ENCODE measurements at regions not wholly inside any gene's neighbourhood (a gene's known extent, or its start where the extent isn't known, plus 50 kb on each side); places are given as distances from the start of the nearest gene placed in this dataset.

GRCh38 chr7:19304086-19304485 is 158.9 kb upstream of the FERD3L start:
- POLR2A ChIA-PET (ENCODE audit: unreplicated experiment): no interaction called here
- no TSS peak for BruUV-seq (replicated peaks)
- H3K27ac ChIP-seq (ENCODE audit: low read length): no peak overlapping the region
- H3F3A ChIP-seq (ENCODE audit: low read length, unreplicated experiment): no peaks in the 10 kb centered on the region
- H4K20me1 ChIP-seq (ENCODE audit: low read length): no peaks in the 10 kb centered on the region
- TF ChIP-seq EZH2phosphoT487 (IDR thresholded peaks at IDR 0.05; ENCODE audit: borderline replicate concordance, low read length) (no peak), EZH2 (IDR thresholded peaks at IDR 0.05; ENCODE audit: low read length, unreplicated experiment) (no peak), CTCF (conservative IDR thresholded peaks at IDR 0.05; ENCODE audit: low read depth, low read length) (no peak)
- no peaks in the 10 kb centered on the region for H3K36me3 ChIP-seq (ENCODE audit: low read depth, low read length)
- H3K9me3 ChIP-seq (ENCODE audit: low read length): no peaks in the 10 kb centered on the region
- CTCF ChIA-PET: no interaction called here
- no peaks in the 10 kb centered on the region for H3K27me3 ChIP-seq (ENCODE audit: low read length)
- intact Hi-C loops (cut with micrococcal nuclease): no loop called here
- no peaks in the 10 kb centered on the region for H3K9me2 ChIP-seq (replicated peaks; ENCODE audit: low read length)
- H3K4me2 ChIP-seq (ENCODE audit: low read length): no peak overlapping the region
- H3K9ac ChIP-seq (ENCODE audit: low read length): no peak overlapping the region
- DNase-seq (no peak), ATAC-seq (no peak)
- H3K4me1 ChIP-seq (ENCODE audit: insufficient read depth, low read length): no peaks in the 10 kb centered on the region
- no peak overlapping the region for H2AFZ ChIP-seq (ENCODE audit: low read length)
- H3K4me3 ChIP-seq (ENCODE audit: low read length): no peak overlapping the region
- H3K79me2 ChIP-seq (ENCODE audit: low read length): no peaks in the 10 kb centered on the region

GRCh38 chr7:19302731-19303130 is 157.5 kb upstream of the FERD3L start:
- Histone ChIP-seq H3K4me3 (ENCODE audit: low read length) (no peak overlapping the region), H3K4me2 (ENCODE audit: low read length) (no peak overlapping the region), H3K79me2 (ENCODE audit: low read length) (no peaks in the 10 kb centered on the region), H3F3A (ENCODE audit: low read length, unreplicated experiment) (no peaks in the 10 kb centered on the region), H3K9me3 (ENCODE audit: low read length) (no peaks in the 10 kb centered on the region), H2AFZ (ENCODE audit: low read length) (no peak overlapping the region), H3K9me2 (replicated peaks; ENCODE audit: low read length) (no peaks in the 10 kb centered on the region), H3K27me3 (ENCODE audit: low read length) (no peaks in the 10 kb centered on the region), H3K27ac (ENCODE audit: low read length) (no peak overlapping the region), H3K4me1 (ENCODE audit: insufficient read depth, low read length) (no peaks in the 10 kb centered on the region), H3K9ac (ENCODE audit: low read length) (no peak overlapping the region), H4K20me1 (ENCODE audit: low read length) (no peaks in the 10 kb centered on the region), H3K36me3 (ENCODE audit: low read depth, low read length) (no peaks in the 10 kb centered on the region)
- intact Hi-C loops (cut with micrococcal nuclease): no loop called here
- ATAC-seq (no peak), DNase-seq (no peak)
- CTCF ChIA-PET: no interaction called here
- TF ChIP-seq EZH2 (IDR thresholded peaks at IDR 0.05; ENCODE audit: low read length, unreplicated experiment): no peak
- no peak for TF ChIP-seq CTCF (conservative IDR thresholded peaks at IDR 0.05; ENCODE audit: low read depth, low read length)
- TF ChIP-seq EZH2phosphoT487 (IDR thresholded peaks at IDR 0.05; ENCODE audit: borderline replicate concordance, low read length): no peak
- no TSS peak for BruUV-seq (replicated peaks)
- POLR2A ChIA-PET (ENCODE audit: unreplicated experiment): no interaction called here

GRCh38 chr7:19296617-19297016 is 151.4 kb upstream of the FERD3L start:
- Histone ChIP-seq H3K9me3 (ENCODE audit: low read length) (0 out of 2 replicates have a peak, but pooled peaks cover 5% of the 10 kb centered on the region), H3K79me2 (ENCODE audit: low read length) (no peaks in the 10 kb centered on the region), H3K27ac (ENCODE audit: low read length) (no peak overlapping the region), H3K27me3 (ENCODE audit: low read length) (no peaks in the 10 kb centered on the region), H3K4me3 (ENCODE audit: low read length) (no peak overlapping the region), H3K36me3 (ENCODE audit: low read depth, low read length) (no peaks in the 10 kb centered on the region), H2AFZ (ENCODE audit: low read length) (no peak overlapping the region), H3K9me2 (replicated peaks; ENCODE audit: low read length) (no peaks in the 10 kb centered on the region), H3F3A (ENCODE audit: low read length, unreplicated experiment) (no peaks in the 10 kb centered on the region), H3K4me1 (ENCODE audit: insufficient read depth, low read length) (peaks cover 12% of the 10 kb centered on the region), H3K4me2 (ENCODE audit: low read length) (no peak overlapping the region), H4K20me1 (ENCODE audit: low read length) (no peaks in the 10 kb centered on the region), H3K9ac (ENCODE audit: low read length) (no peak overlapping the region)
- intact Hi-C loops (cut with micrococcal nuclease): loop anchor here (10.0 kb wide), 4 partner anchors 108 to 368 kb away; no protein-coding TSS in a partner anchor
- TF ChIP-seq EZH2phosphoT487 (IDR thresholded peaks at IDR 0.05; ENCODE audit: borderline replicate concordance, low read length) (no peak), CTCF (conservative IDR thresholded peaks at IDR 0.05; ENCODE audit: low read depth, low read length) (no peak), EZH2 (IDR thresholded peaks at IDR 0.05; ENCODE audit: low read length, unreplicated experiment) (no peak)
- ChIA-PET CTCF (no interaction called here), POLR2A (ENCODE audit: unreplicated experiment) (no interaction called here)
- DNase-seq (no peak), ATAC-seq (no peak)
- no TSS peak for BruUV-seq (replicated peaks)

All from PC-3 (cell line).